AG08396 (cell line): ENCODE measurements at regions not wholly inside any gene's neighbourhood (a gene's known extent, or its start where the extent isn't known, plus 50 kb on each side); places are given as distances from the start of the nearest gene placed in this dataset.

ENCODE experiments used
- DNase-seq: peaks from one replicate; pipeline ENCODE4 v3.0.0; 2012; ENCODE audit warnings: low spot score, mixed read lengths

GRCh38 chr2:155792666-155793065 is 539.9 kb downstream of the NR4A2 start:
- no peak for DNase-seq

- DNase-seq = no peak
These were observed 562.0 kb downstream of the NR4A2 start for GRCh38 chr2:155770516-155770915.

- no peak for DNase-seq
These were observed 566.0 kb downstream of the NR4A2 start for GRCh38 chr2:155766342-155767115.

- no peak for DNase-seq
These were observed 577.0 kb downstream of the NR4A2 start for GRCh38 chr2:155755481-155755880.

GRCh38 chr2:155748131-155748530 is 584.4 kb downstream of the NR4A2 start:
- no peak for DNase-seq

- DNase-seq = no peak
These were observed 585.0 kb downstream of the NR4A2 start for GRCh38 chr2:155747531-155747930.

GRCh38 chr2:155733091-155733853 is 599.2 kb downstream of the NR4A2 start:
- no peak for DNase-seq

GRCh38 chr2:155730804-155731203 is 601.7 kb downstream of the NR4A2 start:
- DNase-seq = no peak

GRCh38 chr2:155727187-155727895 is 605.2 kb downstream of the NR4A2 start:
- DNase-seq = no peak

- no peak for DNase-seq
These were observed 610.2 kb downstream of the NR4A2 start for GRCh38 chr2:155722290-155722689.

GRCh38 chr2:155715705-155716104 is 616.8 kb downstream of the NR4A2 start:
- DNase-seq = no peak

GRCh38 chr2:155714983-155715382 is 617.5 kb downstream of the NR4A2 start:
- no peak for DNase-seq

- DNase-seq = no peak
These were observed 624.5 kb downstream of the NR4A2 start for GRCh38 chr2:155708071-155708470.

GRCh38 chr2:155703917-155704316 is 628.6 kb downstream of the NR4A2 start:
- no peak for DNase-seq

GRCh38 chr2:155703048-155703447 is 629.5 kb downstream of the NR4A2 start:
- DNase-seq = no peak

- no peak for DNase-seq
These were observed 630.8 kb downstream of the NR4A2 start for GRCh38 chr2:155701721-155702120.

- DNase-seq = no peak
These were observed 636.0 kb downstream of the NR4A2 start for GRCh38 chr2:155696571-155696970.

GRCh38 chr2:155695505-155695904 is 637.0 kb downstream of the NR4A2 start:
- no peak for DNase-seq

- no peak for DNase-seq
These were observed 639.7 kb downstream of the NR4A2 start for GRCh38 chr2:155692856-155693255.

GRCh38 chr2:155692106-155692505 is 640.4 kb downstream of the NR4A2 start:
- no peak for DNase-seq

- no peak for DNase-seq
These were observed 641.7 kb downstream of the NR4A2 start for GRCh38 chr2:155690785-155691184.

- DNase-seq = no peak
These were observed 642.7 kb downstream of the NR4A2 start for GRCh38 chr2:155689791-155690190.

GRCh38 chr2:155687181-155687580 is 645.3 kb downstream of the NR4A2 start:
- DNase-seq = no peak
